ENCODE measurements at regions not wholly inside any gene's neighbourhood (a gene's known extent, or its start where the extent isn't known, plus 50 kb on each side); places are given as distances from the start of the nearest gene placed in this dataset.

DNA sequence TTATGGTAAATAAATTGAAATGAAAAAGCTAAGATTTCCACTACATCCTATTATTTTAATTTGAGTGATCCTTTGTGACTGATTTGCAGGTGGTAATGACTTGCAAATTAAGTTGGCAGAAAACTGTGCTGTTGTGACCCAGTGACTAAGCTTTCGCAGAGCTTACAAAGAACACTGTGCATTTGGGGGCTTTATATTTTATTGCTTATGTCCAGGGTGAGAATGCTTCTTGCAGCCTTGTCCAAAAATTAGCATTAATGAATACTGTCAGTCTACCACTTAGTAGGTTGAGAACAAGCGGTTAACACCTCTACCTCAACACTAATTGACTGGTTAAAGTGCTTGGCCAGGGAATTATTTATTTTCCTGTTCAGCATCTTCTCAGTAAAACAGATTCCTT is 991.3 kb upstream of the DIAPH2 start:
- TF ChIP-seq FOXM1 (IDR thresholded peaks at IDR 0.05; ENCODE audit: borderline replicate concordance) (no peak), BHLHE40 (IDR thresholded peaks at IDR 0.05; ENCODE audit: borderline replicate concordance) (no peak), ARNT (IDR thresholded peaks at IDR 0.05) (no peak), SP1 (IDR thresholded peaks at IDR 0.05) (no peak), SUZ12 (IDR thresholded peaks at IDR 0.05) (no peak)
